Stimulated activated naive CD8-positive, alpha-beta T cell treated with anti-CD3 and anti-CD28 coated beads, Interleukin-15, Interleukin-2, amounts not matched to agents 100 U/mL and 50 U/mL, for 24 hours (primary cell): ENCODE measurements at regions not wholly inside any gene's neighbourhood (a gene's known extent, or its start where the extent isn't known, plus 50 kb on each side); places are given as distances from the start of the nearest gene placed in this dataset.
"Not testable (repeated sequence)": the region's sequence is repeated elsewhere in the genome, so short reads cannot be mapped to it uniquely, and the experiment has no call there.

ENCODE experiments used
- ATAC-seq: fragments of 150-1000 bp; cut with Tn5 transposase; one replicate; pipeline ENCODE4 v1.10.0; 2021
- DNase-seq: peaks from one replicate; pipeline ENCODE4 v3.0.0; 2021

DNA sequence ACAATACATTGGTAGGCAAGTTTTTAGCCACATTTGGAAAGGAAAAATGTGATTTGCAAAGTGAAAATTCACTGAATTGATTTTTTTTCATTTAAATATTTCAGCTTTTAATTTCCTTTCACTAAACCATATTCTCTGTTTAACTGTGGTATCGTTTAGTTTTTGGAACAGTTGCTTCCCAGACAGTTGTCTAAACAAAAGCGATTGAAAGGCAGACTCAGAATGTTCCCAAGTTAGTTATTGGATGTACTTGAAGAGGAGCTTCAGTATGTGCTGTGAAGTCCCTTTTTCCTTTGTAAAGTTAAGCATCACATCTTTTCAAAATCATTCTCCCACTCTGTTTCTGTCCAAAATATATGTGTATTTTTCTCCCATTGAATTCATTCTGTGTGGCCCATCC lies 623.4 kb upstream of the LUZP2 start:
- ATAC-seq (no peak), DNase-seq (no peak)

DNA sequence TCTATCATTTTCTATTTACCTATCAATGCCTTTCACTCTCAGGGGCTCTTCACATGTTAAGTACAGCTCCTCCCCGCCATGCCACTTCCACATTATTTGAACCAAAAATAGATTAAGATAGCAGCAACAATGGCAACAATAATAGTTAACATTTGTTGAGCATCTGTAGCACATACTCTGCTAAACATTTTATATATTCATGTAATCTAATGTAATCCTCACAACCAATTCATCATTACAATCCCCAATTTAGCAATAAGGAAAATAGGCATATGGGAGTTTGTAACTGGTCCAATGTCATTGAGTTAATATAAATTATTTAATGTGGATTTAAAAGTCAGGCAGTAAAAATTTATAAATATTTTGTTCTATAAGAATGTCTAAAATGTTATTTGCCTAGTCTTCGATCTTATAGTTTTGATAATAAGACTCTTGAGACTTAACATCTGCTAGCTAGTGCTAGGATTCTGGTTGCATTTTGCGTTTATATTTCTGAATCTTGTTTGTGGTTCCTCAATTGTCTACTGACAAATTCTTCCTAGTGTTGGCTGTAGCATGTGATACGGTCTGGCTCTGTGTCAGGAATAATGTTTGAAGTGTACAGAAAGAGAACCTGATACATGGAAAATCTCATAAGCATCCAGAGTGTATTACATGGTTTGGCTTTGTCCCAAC lies 621.5 kb upstream of the LUZP2 start:
- ATAC-seq (no peak), DNase-seq (no peak)

DNA sequence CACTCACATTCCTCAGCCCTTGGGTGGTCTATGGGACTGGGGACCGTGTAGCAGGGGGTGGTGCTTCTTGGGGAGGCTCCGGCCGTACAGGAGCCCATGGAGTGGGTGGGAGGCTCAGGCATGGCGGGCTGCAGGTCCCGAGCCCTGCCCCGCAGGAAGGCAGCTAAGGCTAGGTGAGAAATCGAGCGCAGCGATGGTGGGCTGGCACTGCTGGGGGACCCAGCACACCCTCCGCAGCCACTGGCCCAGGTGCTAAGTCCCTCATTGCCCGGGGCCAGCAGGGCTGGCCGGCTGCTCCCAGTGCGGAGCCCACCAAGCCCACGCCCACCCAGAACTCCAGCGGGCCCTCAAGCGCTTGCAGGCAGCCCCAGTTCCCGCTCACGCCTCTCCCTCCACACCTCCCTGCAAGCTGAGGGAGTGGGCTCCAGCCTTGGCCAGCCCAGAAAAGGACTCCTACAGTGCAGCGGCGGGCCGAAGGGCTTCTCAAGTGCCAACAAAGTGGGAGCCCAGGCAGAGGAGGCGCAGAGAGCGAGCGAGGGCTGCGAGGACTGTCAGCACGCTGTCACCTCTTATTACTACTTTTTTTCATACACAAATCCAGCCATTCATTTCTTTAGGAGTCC lies 613.3 kb upstream of the LUZP2 start:
- DNase-seq, ATAC-seq: not testable (repeated sequence)

DNA sequence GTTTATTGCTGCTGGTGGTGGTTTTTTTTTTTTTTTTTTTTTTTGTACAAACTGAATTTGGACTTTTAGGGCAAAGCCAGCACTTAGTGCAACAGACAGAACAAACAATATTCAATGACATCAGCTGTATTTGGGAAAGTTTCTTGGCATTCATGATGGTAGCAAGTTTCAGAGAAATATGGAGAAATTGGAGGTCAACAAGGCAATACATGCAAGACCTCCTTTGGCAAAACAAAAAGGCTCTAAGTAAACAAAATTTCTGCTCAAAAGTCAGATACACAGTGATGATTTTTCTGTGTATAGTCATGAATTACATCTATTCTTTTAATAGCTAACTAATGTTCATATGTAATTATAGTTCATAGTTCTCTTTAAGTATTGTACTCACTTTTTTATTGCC lies 612.5 kb upstream of the LUZP2 start:
- DNase-seq, result no peak
- no peak for ATAC-seq

DNA sequence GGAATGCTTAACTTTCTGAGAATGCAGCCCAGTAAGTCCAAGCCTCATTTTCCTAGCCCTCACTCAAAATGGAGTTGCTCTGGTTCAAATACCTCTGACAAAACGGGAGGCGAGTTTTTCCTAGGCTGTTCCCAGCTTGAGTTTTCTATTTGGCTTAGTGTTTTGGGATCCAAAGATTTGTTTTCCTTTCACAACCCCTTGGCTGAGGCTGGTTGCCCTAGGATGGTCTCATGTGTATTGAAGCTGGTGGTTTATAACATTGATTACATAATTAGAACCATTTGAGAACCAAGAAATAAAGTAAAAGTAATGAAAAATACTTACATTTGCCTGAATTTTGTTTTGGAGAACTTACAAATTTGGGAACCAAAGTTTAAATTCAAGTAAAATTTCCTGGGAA lies 611.1 kb upstream of the LUZP2 start:
- DNase-seq, result no peak

DNA sequence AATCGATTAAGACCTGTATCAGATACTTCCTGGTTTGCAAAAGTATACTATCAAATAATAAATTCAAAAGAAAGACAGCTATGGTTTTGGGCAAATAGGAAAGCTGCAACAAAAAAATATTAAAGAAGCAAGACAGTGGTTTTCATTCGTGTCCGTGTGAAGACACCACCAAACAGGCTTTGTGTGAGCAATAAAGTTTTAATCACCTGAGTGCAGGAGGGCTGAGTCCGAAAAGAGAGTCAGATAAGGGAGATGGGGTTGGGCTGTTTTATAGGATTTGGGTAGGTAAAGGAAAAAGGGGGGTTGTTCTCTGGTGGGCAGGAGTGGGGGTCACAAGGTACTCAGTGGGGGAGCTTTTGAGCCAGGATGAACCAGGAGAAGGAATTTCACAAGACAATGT lies 609.7 kb upstream of the LUZP2 start:
- DNase-seq, ATAC-seq: not testable (repeated sequence)

More for the DNA sequence above, 611.1 kb upstream of the LUZP2 start:
- ATAC-seq, result no peak

DNA sequence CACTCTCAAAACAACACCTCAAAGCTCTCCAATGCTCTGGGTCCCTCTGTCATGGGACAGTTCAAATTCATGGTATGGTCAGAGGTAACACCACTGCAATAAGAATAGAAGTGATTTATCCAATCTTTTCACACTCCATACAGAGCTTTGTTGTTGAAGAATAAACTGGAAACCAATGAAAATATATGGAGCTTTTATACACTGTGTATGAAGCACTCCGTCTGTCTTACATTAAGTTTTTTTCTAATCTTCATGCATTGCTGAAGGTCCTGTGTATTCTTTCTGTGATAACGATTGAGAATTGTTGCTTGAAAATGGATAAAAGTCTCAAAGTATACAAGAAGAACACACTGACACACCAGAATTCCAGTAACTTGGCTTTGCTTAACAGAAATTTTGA lies 603.7 kb upstream of the LUZP2 start:
- DNase-seq (no peak), ATAC-seq (no peak)

DNA sequence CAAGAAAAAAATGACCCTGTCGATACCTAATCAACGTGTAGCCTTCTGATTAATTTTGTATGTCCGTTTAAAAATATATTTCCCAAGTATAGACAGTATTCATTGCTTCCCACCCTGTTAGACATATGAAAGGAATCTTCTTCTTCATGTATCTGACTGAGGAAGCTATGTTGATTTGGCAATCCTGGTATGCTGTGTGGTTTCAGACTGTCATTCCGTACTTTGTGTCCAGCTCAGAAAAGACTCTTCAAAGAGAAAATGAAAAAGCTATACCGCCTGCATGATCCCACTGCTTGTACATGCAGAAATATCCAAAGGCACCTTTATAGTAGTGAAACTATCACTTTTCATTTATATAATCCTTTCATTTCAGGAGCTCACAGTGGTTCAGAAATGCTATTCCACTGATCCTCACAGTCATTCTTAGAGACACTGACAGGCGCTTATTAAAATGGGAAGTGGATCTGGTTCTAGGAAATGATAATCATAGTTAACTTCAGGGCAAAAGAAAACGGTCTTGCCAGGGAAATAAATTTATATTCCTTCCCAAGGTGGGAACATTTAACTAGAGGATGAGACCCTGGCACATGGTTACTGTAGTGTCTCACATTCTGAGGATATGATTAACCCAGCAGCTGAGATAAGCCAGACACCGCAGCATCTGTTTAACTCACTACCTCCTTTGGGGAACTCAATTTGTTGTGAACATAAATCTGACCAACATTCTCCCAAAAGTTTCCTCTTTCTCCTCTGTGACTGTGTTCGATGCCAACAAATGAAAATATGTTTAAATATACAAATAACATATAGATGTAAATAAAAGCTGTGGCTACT lies 599.2 kb upstream of the LUZP2 start:
- DNase-seq (no peak), ATAC-seq (no peak)

DNA sequence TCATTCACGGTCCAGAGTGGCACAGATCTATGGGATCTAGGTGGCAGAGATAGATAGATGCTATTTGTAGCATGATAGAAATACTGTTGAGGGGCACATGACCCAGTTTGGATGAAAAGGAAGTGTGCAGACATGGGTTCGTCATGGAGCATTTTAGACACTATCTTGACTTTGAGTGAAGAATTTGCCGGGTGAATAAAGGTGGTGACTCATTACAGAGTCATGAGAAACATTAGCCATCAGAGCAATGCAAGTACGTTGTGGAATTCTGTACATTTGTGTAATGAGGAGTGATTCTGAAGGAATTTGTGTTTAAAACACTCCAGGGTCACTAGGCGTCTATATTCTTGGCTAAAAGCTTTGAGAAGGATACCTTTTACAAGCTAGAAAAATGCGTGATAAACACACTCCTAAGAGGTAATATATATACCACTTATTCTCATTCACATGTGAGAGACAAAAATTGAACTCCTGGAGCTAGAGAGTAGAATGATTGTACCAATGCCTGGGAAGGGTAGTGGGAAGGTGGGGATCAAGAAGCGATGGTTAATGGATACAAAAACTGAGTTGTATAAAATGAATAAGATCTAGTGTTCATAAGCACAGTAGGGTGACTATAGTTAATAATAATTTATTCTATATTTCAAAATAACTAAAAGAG lies 593.7 kb upstream of the LUZP2 start:
- DNase-seq (no peak), ATAC-seq (no peak)

DNA sequence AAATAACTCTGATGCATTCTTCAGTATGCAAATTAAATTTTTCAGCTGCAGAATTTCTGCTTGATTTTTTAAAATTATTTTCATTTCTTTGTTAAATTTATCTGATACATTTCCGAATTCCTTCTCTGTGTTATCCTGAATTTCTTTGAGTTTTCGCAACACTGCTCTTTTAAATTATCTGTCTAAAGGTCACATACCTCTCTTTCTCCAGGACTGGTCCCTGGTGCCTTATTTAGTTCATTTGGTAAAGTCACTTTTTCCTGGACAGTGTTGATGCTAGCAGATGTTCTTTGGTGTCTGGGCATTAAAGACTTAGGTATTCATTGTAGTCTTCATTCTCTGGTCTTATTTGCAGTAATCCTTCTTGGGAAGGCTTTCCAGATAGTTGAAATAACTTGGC lies 577.4 kb upstream of the LUZP2 start:
- DNase-seq, result no peak
- no peak for ATAC-seq

DNA sequence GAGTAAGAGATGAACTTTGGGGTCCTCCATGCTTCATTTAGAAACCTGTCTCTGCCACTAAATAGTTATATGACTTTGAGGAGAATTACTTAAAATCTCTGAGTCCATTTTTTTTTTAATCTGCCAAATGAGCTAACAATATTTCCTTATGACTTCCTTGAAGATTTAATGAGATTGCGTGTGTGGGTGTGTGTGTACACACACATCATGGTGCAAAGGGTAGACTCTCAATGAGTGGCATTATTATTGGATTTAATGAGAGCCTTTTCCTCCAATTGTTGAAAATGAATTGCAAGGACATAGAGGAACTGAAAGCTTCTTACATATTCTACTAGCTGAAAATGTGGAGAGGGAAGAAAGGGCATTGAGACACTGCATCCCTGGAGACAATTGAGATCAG lies 573.5 kb upstream of the LUZP2 start:
- no peak for ATAC-seq
- DNase-seq, result no peak

DNA sequence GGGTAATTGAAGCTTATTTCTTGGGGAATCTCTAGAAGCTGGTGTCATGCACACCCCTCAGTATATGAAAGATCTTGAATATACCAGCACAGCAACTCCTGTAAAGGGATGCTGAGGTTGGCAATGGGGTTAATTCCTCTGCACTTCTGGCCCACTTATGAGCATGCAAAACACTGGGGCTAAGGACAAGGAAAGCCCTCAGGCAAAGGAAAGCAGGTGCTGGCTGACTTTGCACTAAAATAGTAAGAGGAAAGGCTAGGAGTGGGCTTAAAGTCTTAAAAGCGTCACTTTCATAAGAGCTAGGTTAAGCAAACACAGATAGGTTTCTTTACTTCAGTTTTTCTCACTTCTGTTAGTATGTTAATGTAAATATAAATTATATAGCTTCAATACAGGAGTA lies 572.6 kb upstream of the LUZP2 start:
- ATAC-seq, result no peak
- DNase-seq, result no peak

DNA sequence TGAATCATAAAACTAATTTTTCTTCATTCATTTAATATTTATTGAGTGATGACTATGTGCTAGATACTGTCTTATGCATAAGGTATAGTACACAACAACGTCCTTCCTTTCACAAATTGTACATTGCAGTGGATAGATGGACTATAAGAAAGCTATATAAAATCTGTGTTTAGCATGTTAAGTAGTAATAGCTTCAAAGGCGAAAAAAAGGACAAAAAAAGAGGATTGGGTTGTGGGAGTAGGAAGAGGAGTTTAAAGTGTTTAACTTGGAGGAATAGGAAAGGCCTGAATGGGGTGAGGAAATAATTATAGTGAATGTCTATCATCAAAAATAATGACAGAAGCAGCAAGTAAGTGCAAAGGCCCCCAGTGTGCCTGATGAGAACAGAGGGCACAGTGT lies 565.4 kb upstream of the LUZP2 start:
- DNase-seq, result no peak
- ATAC-seq, result no peak

DNA sequence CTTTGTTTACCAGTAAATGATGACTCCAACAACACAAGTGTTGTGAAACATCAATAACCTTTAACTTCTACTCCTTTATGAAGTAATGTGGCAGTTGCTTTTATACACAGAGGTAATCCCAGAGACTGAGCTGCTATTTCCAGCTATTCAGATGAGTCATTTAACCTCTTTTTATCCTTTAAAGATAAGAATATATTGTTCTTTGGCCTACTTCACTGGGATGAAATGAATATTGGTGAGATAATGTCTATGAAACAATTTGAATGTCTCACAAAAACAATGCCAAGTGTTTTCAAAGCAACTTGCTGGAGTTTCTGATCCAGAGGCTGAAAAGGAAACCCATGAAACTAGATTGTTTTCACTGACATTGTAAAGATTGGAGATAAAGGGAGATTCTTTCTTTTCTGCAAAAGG lies 564.4 kb upstream of the LUZP2 start:
- no peak for DNase-seq
- no peak for ATAC-seq

DNA sequence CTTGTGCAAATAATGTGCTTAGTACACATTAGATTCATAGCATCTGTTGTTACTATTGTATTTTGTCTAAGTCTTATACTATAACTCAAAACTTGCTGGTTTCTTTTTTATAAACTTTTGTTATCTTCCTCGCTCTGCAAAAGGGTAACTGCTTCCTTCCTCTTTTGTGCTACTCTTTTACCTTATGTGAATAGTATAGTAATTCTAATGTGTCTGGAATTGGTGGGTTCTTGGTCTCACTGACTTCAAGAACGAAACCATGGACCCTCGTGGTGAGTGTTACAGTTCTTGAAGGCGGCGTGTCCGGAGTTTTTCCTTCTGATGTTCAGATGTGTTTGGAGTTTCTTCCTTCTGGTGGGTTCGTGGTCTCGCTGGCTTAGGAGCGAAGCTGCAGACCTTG lies 563.1 kb upstream of the LUZP2 start:
- ATAC-seq, result no peak

DNA sequence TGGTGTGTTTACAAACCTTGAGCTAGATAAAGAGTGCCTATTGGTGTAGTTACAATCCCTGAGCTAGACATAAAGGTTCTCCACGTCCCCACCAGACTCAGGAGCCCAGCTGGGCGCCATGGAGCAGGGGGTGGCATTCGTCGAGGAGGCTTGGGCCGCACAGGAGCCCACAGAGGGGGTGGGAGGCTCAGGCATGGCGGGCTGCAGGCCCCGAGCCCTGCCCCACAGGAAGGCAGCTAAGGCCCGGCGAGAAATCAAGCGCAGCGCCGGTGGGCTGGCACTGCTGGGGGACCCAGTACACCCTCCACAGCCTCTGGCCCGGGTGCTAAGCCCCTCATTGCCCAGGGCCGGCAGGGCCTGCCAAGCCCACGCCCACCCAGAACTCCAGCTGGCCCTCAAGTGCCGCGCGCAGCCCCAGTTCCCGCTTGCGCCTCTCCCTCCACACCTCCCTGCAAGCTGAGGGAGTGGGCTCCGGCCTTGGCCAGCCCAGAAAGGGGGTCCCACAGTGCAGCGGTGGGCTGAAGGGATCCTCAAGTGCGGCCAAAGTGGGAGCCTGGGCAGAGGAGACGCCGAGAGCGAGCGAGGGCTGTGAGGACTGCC lies 562.1 kb upstream of the LUZP2 start:
- not testable (repeated sequence) for ATAC-seq, DNase-seq

More for the DNA sequence above, 563.1 kb upstream of the LUZP2 start:
- DNase-seq, result no peak

DNA sequence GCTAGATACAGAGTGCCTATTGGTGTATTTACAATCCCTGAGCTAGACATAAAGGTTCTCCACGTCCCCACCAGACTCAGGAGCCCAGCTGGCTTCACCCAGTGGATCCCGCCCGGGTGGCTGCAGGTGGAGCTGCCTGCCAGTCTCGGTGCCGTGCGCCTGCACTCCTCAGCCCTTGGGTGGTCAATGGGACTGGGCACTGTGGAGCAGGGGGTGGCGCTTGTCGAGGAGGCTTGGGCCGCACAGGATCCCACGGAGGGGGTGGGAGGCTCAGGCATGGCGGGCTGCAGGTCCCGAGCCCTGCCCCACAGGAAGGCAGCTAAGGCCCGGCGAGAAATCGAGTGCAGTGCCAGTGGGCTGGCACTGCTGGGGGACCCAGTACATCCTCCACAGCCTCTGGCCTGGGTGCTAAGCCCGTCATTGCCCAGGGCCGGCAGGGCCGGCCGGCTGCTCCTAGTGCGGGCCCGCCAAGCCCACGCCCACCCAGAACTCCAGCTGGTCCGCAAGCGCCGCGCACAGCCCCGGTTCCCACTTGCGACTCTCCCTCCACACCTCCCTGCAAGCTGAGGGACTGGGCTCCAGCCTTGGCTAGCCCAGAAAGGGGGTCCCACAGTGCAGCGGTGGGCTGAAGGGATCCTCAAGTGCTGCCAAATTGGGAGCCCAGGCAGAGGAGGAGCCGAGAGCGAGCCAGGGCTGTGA lies 554.6 kb upstream of the LUZP2 start:
- not testable (repeated sequence) for ATAC-seq, DNase-seq

DNA sequence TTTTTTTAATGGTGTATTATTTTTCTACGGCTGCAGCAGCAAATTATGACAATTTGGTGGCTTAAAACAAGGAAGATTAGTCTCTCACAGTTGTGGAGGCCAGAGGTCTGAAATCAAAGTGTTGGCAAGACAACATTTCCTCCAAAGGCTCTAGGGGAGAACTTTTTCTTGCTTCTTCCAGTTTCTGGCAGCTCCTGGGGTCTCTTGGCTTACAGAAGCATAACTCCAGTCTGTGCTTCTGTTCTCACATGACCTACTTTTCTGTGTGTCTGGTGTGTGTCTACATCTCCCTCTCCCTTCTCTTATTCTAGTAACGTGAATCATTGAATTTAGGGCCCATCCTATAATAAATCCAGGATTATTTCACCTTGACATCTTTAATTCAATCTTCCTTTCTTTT lies 551.9 kb upstream of the LUZP2 start:
- ATAC-seq (no peak), DNase-seq (no peak)

DNA sequence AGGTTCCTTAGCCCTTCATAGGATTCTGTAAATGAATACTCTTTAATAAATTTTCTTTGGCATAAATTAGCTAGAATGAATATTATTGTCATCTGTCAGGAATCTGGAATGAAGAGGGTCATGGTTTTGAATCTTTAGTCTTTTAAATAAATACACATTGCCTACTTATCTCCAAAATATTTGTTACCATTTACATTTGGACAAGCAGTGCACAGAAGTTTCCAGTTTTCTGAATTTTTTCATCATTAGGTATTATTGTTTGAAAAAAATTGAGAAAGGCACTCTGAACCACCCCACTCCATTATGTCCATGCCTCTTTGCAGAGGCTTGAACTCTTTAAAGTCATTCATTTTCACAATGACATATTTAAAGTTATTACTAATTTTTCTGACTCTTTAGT lies 549.0 kb upstream of the LUZP2 start:
- ATAC-seq, result no peak
- DNase-seq, result no peak

DNA sequence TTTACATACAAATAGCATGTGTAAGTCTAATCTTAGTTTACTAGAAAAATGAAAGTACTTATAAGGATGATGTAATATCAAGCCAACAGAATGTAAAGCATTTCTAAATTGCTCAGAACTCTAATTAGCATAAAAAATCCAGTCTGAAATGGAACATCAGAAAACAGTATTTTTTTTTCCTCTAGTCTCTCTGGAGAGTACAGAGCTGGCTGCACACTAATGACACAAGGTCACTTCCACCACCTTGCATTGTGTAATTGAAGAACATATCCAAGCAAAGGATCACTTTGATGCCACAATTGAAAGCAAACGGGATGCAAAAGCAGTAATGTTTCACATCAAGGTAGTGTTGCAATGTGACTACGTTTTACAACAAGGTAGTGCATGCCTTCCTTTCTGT lies 548.0 kb upstream of the LUZP2 start:
- DNase-seq (no peak), ATAC-seq (no peak)

DNA sequence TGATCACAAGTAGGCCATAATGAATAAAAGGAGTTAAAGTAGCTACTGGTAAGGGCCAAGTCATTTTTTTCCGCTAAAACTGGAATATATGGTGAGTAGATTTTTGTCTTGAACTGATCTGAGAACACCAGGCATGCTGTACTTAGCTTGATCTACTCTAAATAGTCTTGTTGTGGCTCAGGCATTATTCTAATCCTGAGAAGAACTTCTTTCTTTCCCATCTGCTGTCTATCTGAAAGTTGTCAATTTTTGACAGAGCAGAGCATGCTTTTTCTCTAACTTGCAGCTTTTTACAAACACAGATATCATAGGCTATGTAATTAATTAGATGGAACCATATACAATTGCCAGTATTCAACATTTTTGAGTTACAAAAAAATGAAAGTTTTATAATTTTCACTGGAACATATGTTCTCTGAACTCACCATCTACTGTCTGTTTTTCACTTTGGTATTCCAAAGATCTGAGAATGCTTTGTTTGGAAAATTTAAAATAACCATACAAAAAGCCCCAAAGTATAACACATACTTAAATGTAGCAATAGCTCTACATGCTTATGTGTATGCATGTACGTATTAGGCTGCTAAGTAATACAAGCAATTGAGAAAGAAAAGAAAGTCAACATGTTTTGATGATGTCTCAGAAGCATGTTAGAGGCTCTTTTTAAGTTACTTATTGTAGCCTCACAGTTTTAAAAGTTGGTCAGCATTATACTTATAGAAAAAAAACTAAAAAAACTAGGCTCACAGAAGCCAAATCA lies 542.7 kb upstream of the LUZP2 start:
- ATAC-seq, result no peak

More for the DNA sequence above, 542.7 kb upstream of the LUZP2 start:
- no peak for DNase-seq
